Activated CD4-positive, alpha-beta memory T cell treated with anti-CD3 and anti-CD28 coated beads for 36 hours (primary cell): ENCODE measurements at regions not wholly inside any gene's neighbourhood (a gene's known extent, or its start where the extent isn't known, plus 50 kb on each side); places are given as distances from the start of the nearest gene placed in this dataset.

Experiments used
- CTCF ChIA-PET: fragments of 350-600 bp; sonication (Branson Sonifier 250); formaldehyde crosslinking; loops from one replicate; lab custom pipeline; 2021; ENCODE audit warnings: antibody characterized with exemption, inconsistent platforms; lab: Charles Lee
- POLR2A ChIA-PET: fragments of 350-600 bp; sonication (Branson Sonifier 250); formaldehyde crosslinking; loops from one replicate; lab custom pipeline; 2021; ENCODE audit warnings: antibody characterized with exemption; lab: Charles Lee
- DNase-seq: peaks from one replicate; pipeline ENCODE4 v3.0.0-alpha.2; 2020
- H3K27ac Mint-ChIP-seq: one replicate; pipeline ENCODE4 v1.8.0; 2021; ENCODE audit warnings: mixed read lengths
- H3K27me3 Mint-ChIP-seq: one replicate; pipeline ENCODE4 v1.8.0; 2021; ENCODE audit warnings: mixed read lengths
- H3K36me3 Mint-ChIP-seq: one replicate; pipeline ENCODE4 v1.8.0; 2021; ENCODE audit warnings: mixed read lengths
- H3K4me1 Mint-ChIP-seq: one replicate; pipeline ENCODE4 v1.8.0; 2021; ENCODE audit warnings: low read depth, mixed read lengths
- H3K4me3 Mint-ChIP-seq: one replicate; pipeline ENCODE4 v1.8.0; 2021; ENCODE audit warnings: mild to moderate bottlenecking, mixed read lengths
- H3K9me3 Mint-ChIP-seq: one replicate; pipeline ENCODE4 v1.8.0; 2021; ENCODE audit warnings: mixed read lengths
- intact Hi-C: fragments of 100-400 bp; cut with micrococcal nuclease; formaldehyde crosslinking; loops from one replicate; pipeline ENCODE4 v1.15.1; 2023

- no peaks in the 10 kb centered on the region for H3K4me1 Mint-ChIP-seq
- intact Hi-C loops: no loop called here
- DNase-seq: no peak
- no peak overlapping the region for H3K4me3 Mint-ChIP-seq
- POLR2A ChIA-PET: no interaction called here
- no peaks in the 10 kb centered on the region for H3K27me3 Mint-ChIP-seq
- H3K36me3 Mint-ChIP-seq: no peaks in the 10 kb centered on the region
- H3K27ac Mint-ChIP-seq: no peak overlapping the region
- peaks cover 13% of the 10 kb centered on the region for H3K9me3 Mint-ChIP-seq
- CTCF ChIA-PET: no interaction called here
Measured at GRCh38 chr18:73315381-73315780, 447.6 kb upstream of the NETO1 start.

- Mint-ChIP-seq H3K9me3 (peaks cover 9% of the 10 kb centered on the region), H3K36me3 (no peaks in the 10 kb centered on the region), H3K4me1 (no peaks in the 10 kb centered on the region), H3K4me3 (no peak overlapping the region), H3K27me3 (no peaks in the 10 kb centered on the region), H3K27ac (no peak overlapping the region)
- ChIA-PET POLR2A (no interaction called here), CTCF (no interaction called here)
- intact Hi-C loops: no loop called here
- DNase-seq: no peak
Measured at GRCh38 chr18:73313476-73313875, 445.7 kb upstream of the NETO1 start.

GRCh38 chr18:73296686-73297085 lies 428.9 kb upstream of the NETO1 start:
- no peaks in the 10 kb centered on the region for H3K36me3 Mint-ChIP-seq
- no peak overlapping the region for H3K4me3 Mint-ChIP-seq
- H3K4me1 Mint-ChIP-seq: no peaks in the 10 kb centered on the region
- intact Hi-C loops: no loop called here
- no peak overlapping the region for H3K27ac Mint-ChIP-seq
- H3K9me3 Mint-ChIP-seq: peaks cover 19% of the 10 kb centered on the region
- ChIA-PET CTCF (no interaction called here), POLR2A (no interaction called here)
- H3K27me3 Mint-ChIP-seq: no peaks in the 10 kb centered on the region
- no peak for DNase-seq

- no peak overlapping the region for H3K27ac Mint-ChIP-seq
- H3K27me3 Mint-ChIP-seq: no peaks in the 10 kb centered on the region
- peaks cover 20% of the 10 kb centered on the region for H3K9me3 Mint-ChIP-seq
- H3K4me1 Mint-ChIP-seq: no peaks in the 10 kb centered on the region
- DNase-seq: no peak
- no peaks in the 10 kb centered on the region for H3K36me3 Mint-ChIP-seq
- ChIA-PET POLR2A (no interaction called here), CTCF (no interaction called here)
- no peak overlapping the region for H3K4me3 Mint-ChIP-seq
- intact Hi-C loops: no loop called here
Measured at GRCh38 chr18:73292156-73292555, 424.4 kb upstream of the NETO1 start.

- POLR2A ChIA-PET: no interaction called here
- Mint-ChIP-seq H3K27me3 (no peaks in the 10 kb centered on the region), H3K4me1 (no peaks in the 10 kb centered on the region), H3K4me3 (no peak overlapping the region), H3K9me3 (peaks cover 21% of the 10 kb centered on the region), H3K36me3 (no peaks in the 10 kb centered on the region), H3K27ac (no peak overlapping the region)
- CTCF ChIA-PET: no interaction called here
- DNase-seq: no peak
- intact Hi-C loops: no loop called here
Measured at GRCh38 chr18:73288813-73289212, 421.0 kb upstream of the NETO1 start.

- POLR2A ChIA-PET: no interaction called here
- peaks cover 14% of the 10 kb centered on the region for H3K9me3 Mint-ChIP-seq
- H3K4me3 Mint-ChIP-seq: no peak overlapping the region
- CTCF ChIA-PET: no interaction called here
- no peaks in the 10 kb centered on the region for H3K4me1 Mint-ChIP-seq
- no peaks in the 10 kb centered on the region for H3K27me3 Mint-ChIP-seq
- no peak for DNase-seq
- H3K36me3 Mint-ChIP-seq: no peaks in the 10 kb centered on the region
- no peak overlapping the region for H3K27ac Mint-ChIP-seq
- intact Hi-C loops: no loop called here
Measured at GRCh38 chr18:73286584-73286983, 418.8 kb upstream of the NETO1 start.

- Mint-ChIP-seq H3K4me1 (no peaks in the 10 kb centered on the region), H3K9me3 (peaks cover 12% of the 10 kb centered on the region), H3K27ac (no peak overlapping the region), H3K27me3 (no peaks in the 10 kb centered on the region), H3K4me3 (no peak overlapping the region), H3K36me3 (no peaks in the 10 kb centered on the region)
- ChIA-PET CTCF (no interaction called here), POLR2A (no interaction called here)
- intact Hi-C loops: no loop called here
- DNase-seq: no peak
Measured at GRCh38 chr18:73283788-73284187, 416.0 kb upstream of the NETO1 start.

- Mint-ChIP-seq H3K9me3 (peaks cover 11% of the 10 kb centered on the region), H3K36me3 (no peaks in the 10 kb centered on the region), H3K27me3 (no peaks in the 10 kb centered on the region), H3K4me3 (no peak overlapping the region), H3K27ac (no peak overlapping the region), H3K4me1 (no peaks in the 10 kb centered on the region)
- intact Hi-C loops: no loop called here
- no peak for DNase-seq
- ChIA-PET CTCF (no interaction called here), POLR2A (no interaction called here)
Measured at GRCh38 chr18:73283032-73283431, 415.2 kb upstream of the NETO1 start.

- Mint-ChIP-seq H3K4me3 (no peak overlapping the region), H3K4me1 (no peaks in the 10 kb centered on the region)
Measured at GRCh38 chr18:73279498-73279897, 411.7 kb upstream of the NETO1 start.

GRCh38 chr18:73274812-73275621 lies 407.2 kb upstream of the NETO1 start:
- H3K4me3 Mint-ChIP-seq: no peak overlapping the region
- ChIA-PET POLR2A (no interaction called here), CTCF (no interaction called here)
- no peaks in the 10 kb centered on the region for H3K27me3 Mint-ChIP-seq
- H3K36me3 Mint-ChIP-seq: no peaks in the 10 kb centered on the region
- no peak for DNase-seq
- H3K9me3 Mint-ChIP-seq: peaks cover 20% of the 10 kb centered on the region
- intact Hi-C loops: no loop called here
- H3K27ac Mint-ChIP-seq: no peak overlapping the region
- H3K4me1 Mint-ChIP-seq: no peaks in the 10 kb centered on the region

More at GRCh38 chr18:73279498-73279897, 411.7 kb upstream of the NETO1 start:
- no peaks in the 10 kb centered on the region for H3K27me3 Mint-ChIP-seq
- no peaks in the 10 kb centered on the region for H3K36me3 Mint-ChIP-seq
- no peak overlapping the region for H3K27ac Mint-ChIP-seq
- DNase-seq: no peak
- CTCF ChIA-PET: no interaction called here
- peaks cover 17% of the 10 kb centered on the region for H3K9me3 Mint-ChIP-seq
- intact Hi-C loops: no loop called here
- POLR2A ChIA-PET: no interaction called here

GRCh38 chr18:73270920-73271634 lies 403.3 kb upstream of the NETO1 start:
- Mint-ChIP-seq H3K36me3 (no peaks in the 10 kb centered on the region), H3K27ac (no peak overlapping the region), H3K4me1 (no peaks in the 10 kb centered on the region), H3K9me3 (peaks cover 6% of the 10 kb centered on the region), H3K4me3 (no peak overlapping the region), H3K27me3 (no peaks in the 10 kb centered on the region)
- ChIA-PET CTCF (no interaction called here), POLR2A (no interaction called here)
- intact Hi-C loops: no loop called here
- DNase-seq: no peak

GRCh38 chr18:73264562-73264921 lies 396.8 kb upstream of the NETO1 start:
- no peak for DNase-seq
- Mint-ChIP-seq H3K27me3 (no peaks in the 10 kb centered on the region), H3K27ac (no peak overlapping the region), H3K9me3 (peaks cover 10% of the 10 kb centered on the region), H3K4me1 (no peaks in the 10 kb centered on the region), H3K36me3 (no peaks in the 10 kb centered on the region), H3K4me3 (peak overlapping the region; percentile 23)
- ChIA-PET POLR2A (no interaction called here), CTCF (no interaction called here)
- intact Hi-C loops: no loop called here

- CTCF ChIA-PET: no interaction called here
Measured at GRCh38 chr18:73261923-73262322, 394.1 kb upstream of the NETO1 start.

More at GRCh38 chr18:73261923-73262322, 394.1 kb upstream of the NETO1 start:
- POLR2A ChIA-PET: no interaction called here
- no peaks in the 10 kb centered on the region for H3K4me1 Mint-ChIP-seq
- no peaks in the 10 kb centered on the region for H3K27me3 Mint-ChIP-seq
- no peak for DNase-seq
- H3K36me3 Mint-ChIP-seq: no peaks in the 10 kb centered on the region
- intact Hi-C loops: no loop called here
- no peak overlapping the region for H3K4me3 Mint-ChIP-seq
- peaks cover 10% of the 10 kb centered on the region for H3K9me3 Mint-ChIP-seq
- no peak overlapping the region for H3K27ac Mint-ChIP-seq
